ENCODE measurements at regions not wholly inside any gene's neighbourhood (a gene's known extent, or its start where the extent isn't known, plus 50 kb on each side); places are given as distances from the start of the nearest gene placed in this dataset.

- ChIA-PET CTCF (no interaction called here), POLR2A (no interaction called here), RAD21 (ENCODE audit: low non-redundant PET in 1 of 2, low total read pairs in 2 of 2, uncharacterized antibody in 2 of 2, unreplicated experiment in 2 of 2) (no interaction called here)
- no peaks in the 10 kb centered on the region for H4K20me1 ChIP-seq (ENCODE audit: insufficient read depth)
- DNase-seq (ENCODE audit: low read depth, low spot score) = no peak
- H3K27me3 ChIP-seq (ENCODE audit: insufficient read depth, low read length) = no peaks in the 10 kb centered on the region
- H3K79me2 ChIP-seq (ENCODE audit: insufficient read depth, low read length) = no peaks in the 10 kb centered on the region
- no peak for ATAC-seq
- H3K4me1 ChIP-seq (ENCODE audit: control insufficient read depth in 1 of 2, insufficient read depth in 2 of 2, low read length in 2 of 2) = no peaks in the 10 kb centered on the region
- no TSS peak for BruUV-seq (replicated peaks)
- no peak overlapping the region for H2AFZ ChIP-seq (ENCODE audit: low read depth, low read length, poor library complexity, severe bottlenecking)
- H3K9ac ChIP-seq (ENCODE audit: low read length) = no peak overlapping the region
- no peak for TF ChIP-seq REST (IDR thresholded peaks at IDR 0.05; ENCODE audit: low read depth)
- no peak for TF ChIP-seq SP1 (IDR thresholded peaks at IDR 0.05; ENCODE audit: low read depth)
- no peak for TF ChIP-seq FOSL1 (IDR thresholded peaks at IDR 0.05; ENCODE audit: low read depth)
- no peak for TF ChIP-seq RAD21 (IDR thresholded peaks at IDR 0.05; ENCODE audit: low read depth)
- TF ChIP-seq POLR2A (IDR thresholded peaks at IDR 0.05; ENCODE audit: borderline replicate concordance, extremely low read depth, insufficient read depth, insufficient read length) = no peak
- TF ChIP-seq TCF7L2 (IDR thresholded peaks at IDR 0.05; ENCODE audit: borderline replicate concordance, extremely low read depth, insufficient read depth, insufficient read length) = no peak
- no peak for TF ChIP-seq EZH2phosphoT487 (IDR thresholded peaks at IDR 0.05; ENCODE audit: borderline replicate concordance)
- no peak for TF ChIP-seq ATF3 (IDR thresholded peaks at IDR 0.05)
- no peak for TF ChIP-seq CEBPB (IDR thresholded peaks at IDR 0.05; ENCODE audit: low read depth)
- no peak for TF ChIP-seq CBX3 (IDR thresholded peaks at IDR 0.05; ENCODE audit: low read depth)
- TF ChIP-seq EZH2 (IDR thresholded peaks at IDR 0.05) = no peak
- TF ChIP-seq JUND (IDR thresholded peaks at IDR 0.05) = no peak
- TF ChIP-seq EGR1 (IDR thresholded peaks at IDR 0.05; ENCODE audit: low read depth) = no peak
- no peak overlapping the region for H3K4me3 ChIP-seq (replicated peaks in 1 of 2; ENCODE audit: low read depth in 1 of 2, low read length in 2 of 2)
- H3K9me2 ChIP-seq (ENCODE audit: insufficient read depth) = no peaks in the 10 kb centered on the region
- intact Hi-C loops (cut with micrococcal nuclease) = no loop called here
- no peaks in the 10 kb centered on the region for H3K36me3 ChIP-seq (ENCODE audit: control insufficient read depth in 1 of 2, insufficient read depth in 2 of 2, low read length in 2 of 2)
- no peak overlapping the region for H3K27ac ChIP-seq (ENCODE audit: low read depth, low read length)
- H3K4me2 ChIP-seq (ENCODE audit: low read length) = no peak overlapping the region
- no peaks in the 10 kb centered on the region for H3K9me3 ChIP-seq (ENCODE audit: control insufficient read depth in 1 of 2, insufficient read depth in 1 of 2, low read depth in 1 of 2, low read length in 2 of 2)
Observed at GRCh38 chr13:103229674-103230073, 163.5 kb upstream of the SLC10A2 start.

Measured in HCT116 (cell line).